GM13977 (cell line): ENCODE measurements at regions not wholly inside any gene's neighbourhood (a gene's known extent, or its start where the extent isn't known, plus 50 kb on each side); places are given as distances from the start of the nearest gene placed in this dataset.

ENCODE experiments used
- DNase-seq: peaks from one replicate; pipeline ENCODE4 v3.0.0; 2012; ENCODE audit warnings: low spot score
- in situ Hi-C: fragments of 300-500 bp; cut with MboI; formaldehyde crosslinking; loops from one replicate; pipeline ENCODE4 v1.12.0; 2022; ENCODE audit warnings: low sequenced_read_pairs, low pct_unique_long_range_greater_than_20kb, mixed read lengths, inconsistent platforms; ENCODE audit not compliant: unreplicated experiment
- TF ChIP-seq, protein P1 (sequence below): IDR thresholded peaks from 2 replicates; pipeline ENCODE4 v1.5.1; 2012; ENCODE audit warnings: mild to moderate bottlenecking, control low read depth; ENCODE audit not compliant: insufficient read depth; ENCODE audit errors: extremely low read depth, missing control alignments

DNA sequence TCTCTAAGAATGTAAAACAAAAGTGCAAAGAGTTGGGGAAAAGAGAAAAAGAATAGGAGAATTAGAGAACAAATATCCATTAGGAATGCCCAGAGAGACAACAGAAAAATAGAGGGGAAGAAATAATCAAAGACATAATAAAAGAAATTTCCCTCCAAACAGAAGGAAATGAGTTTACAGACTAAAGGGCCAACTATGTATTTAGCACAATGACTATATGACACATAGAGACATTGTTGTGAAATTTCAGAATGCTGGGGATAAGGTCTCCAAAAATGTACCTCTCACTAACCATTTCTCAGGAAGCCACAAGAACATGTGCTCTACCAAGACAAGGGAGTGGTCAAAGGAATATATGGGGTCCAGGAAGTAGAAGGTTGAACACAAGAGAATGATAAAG lies 121.0 kb upstream of the ACSL4 start:
- TF ChIP-seq, protein P1, sequence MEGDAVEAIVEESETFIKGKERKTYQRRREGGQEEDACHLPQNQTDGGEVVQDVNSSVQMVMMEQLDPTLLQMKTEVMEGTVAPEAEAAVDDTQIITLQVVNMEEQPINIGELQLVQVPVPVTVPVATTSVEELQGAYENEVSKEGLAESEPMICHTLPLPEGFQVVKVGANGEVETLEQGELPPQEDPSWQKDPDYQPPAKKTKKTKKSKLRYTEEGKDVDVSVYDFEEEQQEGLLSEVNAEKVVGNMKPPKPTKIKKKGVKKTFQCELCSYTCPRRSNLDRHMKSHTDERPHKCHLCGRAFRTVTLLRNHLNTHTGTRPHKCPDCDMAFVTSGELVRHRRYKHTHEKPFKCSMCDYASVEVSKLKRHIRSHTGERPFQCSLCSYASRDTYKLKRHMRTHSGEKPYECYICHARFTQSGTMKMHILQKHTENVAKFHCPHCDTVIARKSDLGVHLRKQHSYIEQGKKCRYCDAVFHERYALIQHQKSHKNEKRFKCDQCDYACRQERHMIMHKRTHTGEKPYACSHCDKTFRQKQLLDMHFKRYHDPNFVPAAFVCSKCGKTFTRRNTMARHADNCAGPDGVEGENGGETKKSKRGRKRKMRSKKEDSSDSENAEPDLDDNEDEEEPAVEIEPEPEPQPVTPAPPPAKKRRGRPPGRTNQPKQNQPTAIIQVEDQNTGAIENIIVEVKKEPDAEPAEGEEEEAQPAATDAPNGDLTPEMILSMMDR, result no peak
- DNase-seq, result no peak
- in situ Hi-C loops, result loop anchor here (10.0 kb wide), 1 partner anchor 139 kb away; no protein-coding TSS in a partner anchor

DNA sequence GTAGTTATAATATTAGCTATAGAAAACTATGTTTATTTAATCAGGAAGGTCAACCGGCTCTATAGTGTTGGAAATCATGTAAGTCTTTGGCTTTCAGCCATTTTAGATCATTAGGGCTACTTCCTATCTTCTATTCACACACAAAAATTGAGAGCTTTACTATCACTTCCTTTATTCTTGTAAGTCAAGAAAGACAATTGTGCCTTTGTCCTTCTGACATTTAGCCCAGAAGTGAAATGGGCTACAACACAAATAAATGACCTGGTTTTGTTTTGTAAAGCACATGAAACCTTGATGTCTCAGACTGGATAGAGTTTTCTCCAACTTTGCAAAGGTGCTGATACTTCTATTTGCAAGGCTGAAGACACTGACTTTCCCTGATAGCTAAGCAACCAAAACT lies 122.4 kb upstream of the ACSL4 start:
- in situ Hi-C loops, result loop anchor here (10.0 kb wide), 1 partner anchor 141 kb away; no protein-coding TSS in a partner anchor
- TF ChIP-seq, protein P1, result no peak
- DNase-seq, result no peak

DNA sequence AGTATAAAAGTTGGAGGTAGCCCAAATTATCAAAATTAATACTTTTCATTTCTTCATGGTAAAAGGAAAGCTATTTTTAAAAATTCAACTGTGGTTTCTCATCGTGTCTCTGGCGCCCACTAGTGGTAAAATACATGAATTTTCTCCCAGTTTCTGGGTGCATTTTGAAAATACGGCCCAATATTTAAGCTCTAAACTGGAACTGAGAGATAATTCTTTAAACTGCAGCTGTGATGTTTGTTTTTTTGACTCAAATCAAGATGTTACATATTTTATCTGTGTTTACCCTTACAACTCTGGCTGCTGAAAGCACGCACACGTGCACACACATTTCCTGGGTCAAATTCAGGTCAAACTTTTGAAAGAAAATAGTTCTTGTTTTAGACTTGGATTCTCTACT lies 123.9 kb upstream of the ACSL4 start:
- in situ Hi-C loops, result loop anchor here (10.0 kb wide), 1 partner anchor 142 kb away; no protein-coding TSS in a partner anchor
- no peak for DNase-seq

DNA sequence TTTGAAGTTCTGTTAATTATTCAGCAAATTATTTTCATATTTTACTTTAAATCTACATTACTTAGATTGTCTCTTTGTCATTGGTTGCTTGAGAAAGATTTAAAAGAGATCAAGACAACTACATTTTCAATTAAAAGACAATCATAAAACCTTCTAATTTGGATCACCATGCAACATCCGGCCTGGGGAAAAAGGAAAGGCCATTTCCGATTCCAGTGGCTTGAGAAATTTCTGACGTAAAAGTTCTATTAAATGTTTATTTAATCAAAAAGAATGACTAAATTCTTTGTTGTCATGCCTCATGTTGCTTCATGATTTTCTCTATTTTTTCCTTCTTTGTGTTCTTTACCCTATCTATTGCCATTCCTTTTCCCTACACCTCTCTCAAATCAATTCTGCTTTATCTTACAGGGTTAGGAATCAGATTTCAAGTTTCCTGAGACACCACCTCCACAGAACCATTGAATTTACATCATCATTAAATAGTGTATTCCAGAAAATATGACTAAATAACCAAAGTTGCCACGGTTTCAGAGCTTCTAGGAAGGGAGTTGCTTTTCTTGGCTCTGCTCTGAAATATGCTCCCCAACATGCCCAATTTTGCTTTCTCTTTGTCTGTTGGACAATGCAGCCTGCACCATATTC lies 124.6 kb upstream of the ACSL4 start:
- DNase-seq, result no peak
- TF ChIP-seq, protein P1, result no peak
- in situ Hi-C loops, result loop anchor here (10.0 kb wide), 1 partner anchor 143 kb away; no protein-coding TSS in a partner anchor

More for the DNA sequence above, 123.9 kb upstream of the ACSL4 start:
- TF ChIP-seq, protein P1, result peak; percentile 66

DNA sequence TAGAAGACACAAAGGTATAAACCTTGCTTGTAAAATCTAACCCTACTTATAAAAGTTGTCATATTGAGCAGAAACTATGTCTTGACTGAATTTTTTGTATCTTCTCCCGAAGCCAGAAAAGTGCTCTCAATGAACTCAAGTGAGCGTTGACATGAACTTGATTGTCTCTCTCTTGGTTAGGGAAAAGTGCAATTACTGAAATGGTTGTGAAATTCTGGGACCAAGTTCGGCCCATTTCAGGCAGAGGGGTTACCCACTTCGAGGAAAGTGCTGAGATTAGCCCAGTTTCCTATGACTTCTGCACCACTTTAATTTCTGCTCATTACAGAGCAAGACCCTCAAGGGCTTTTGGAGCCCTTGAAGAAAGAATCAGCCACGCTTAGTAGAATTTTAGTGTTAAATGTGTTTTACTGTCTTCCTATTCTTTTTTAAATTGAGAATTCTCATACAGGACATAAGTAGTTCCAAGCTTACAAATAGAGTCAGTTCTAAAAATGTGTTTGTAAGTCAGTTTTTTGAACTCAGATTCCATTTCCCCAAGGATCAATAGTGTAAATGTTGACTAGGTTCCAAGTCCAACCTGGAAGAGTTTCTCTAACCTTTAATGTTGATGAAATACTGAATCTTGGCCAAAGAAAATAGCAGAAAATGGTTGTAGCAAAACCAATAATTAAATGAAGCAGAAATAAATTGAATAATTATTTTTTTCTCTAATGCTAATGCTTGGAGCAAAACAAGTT lies 125.7 kb upstream of the ACSL4 start:
- TF ChIP-seq, protein P1, result no peak
- no peak for DNase-seq
- in situ Hi-C loops, result loop anchor here (10.0 kb wide), 1 partner anchor 144 kb away; no protein-coding TSS in a partner anchor

DNA sequence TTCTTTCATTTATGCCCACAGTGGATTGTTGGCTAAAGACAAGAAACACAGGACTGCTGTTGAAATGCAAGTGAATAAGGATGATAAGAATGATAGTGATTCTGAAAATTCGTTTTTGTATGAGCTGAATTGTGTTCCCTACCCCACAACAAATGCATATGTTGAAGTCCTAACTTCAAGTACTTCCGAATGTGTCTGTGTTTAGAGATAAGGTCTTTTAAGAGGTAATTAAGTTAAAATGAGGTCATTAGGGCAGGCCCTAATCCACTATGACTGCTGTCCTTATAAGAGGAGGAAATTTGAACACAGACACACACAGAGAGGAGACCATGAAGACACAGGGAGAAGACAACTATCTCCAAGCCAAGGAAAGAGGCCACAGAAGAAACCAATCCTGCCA lies 126.6 kb upstream of the ACSL4 start:
- DNase-seq, result no peak
- in situ Hi-C loops, result loop anchor here (10.0 kb wide), 1 partner anchor 145 kb away; no protein-coding TSS in a partner anchor
- TF ChIP-seq, protein P1, result no peak
